SIG-M5 treated with dmso at 0.1 percent for 504 hours (cell line): ENCODE measurements at regions not wholly inside any gene's neighbourhood (a gene's known extent, or its start where the extent isn't known, plus 50 kb on each side); places are given as distances from the start of the nearest gene placed in this dataset.
"Not testable (repeated sequence)": the region's sequence is repeated elsewhere in the genome, so short reads cannot be mapped to it uniquely, and the experiment has no call there.

Experiments used
- DNase-seq: peaks from one replicate; lab custom pipeline; 2025; ENCODE audit not compliant: unreplicated experiment; lab: John Stamatoyannopoulos, UW

DNA sequence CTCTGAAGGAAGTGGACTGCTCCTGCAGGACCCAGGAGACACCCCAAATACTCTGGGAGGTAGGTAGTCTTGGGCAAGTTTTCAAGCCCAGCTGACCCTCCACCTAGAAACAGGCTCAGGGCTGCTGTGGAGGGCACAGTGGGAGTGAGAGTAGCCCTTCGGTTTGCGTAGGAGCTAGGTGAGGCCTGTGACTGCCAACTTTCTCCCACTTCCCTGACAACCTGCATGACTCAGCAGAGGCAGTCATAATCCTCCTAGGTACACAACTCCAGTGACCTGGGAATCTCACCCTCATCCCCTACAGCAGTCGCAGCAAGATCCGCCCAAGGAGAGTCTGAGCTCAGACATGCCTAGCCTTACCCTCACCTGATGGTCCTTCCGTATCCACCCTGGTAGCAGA, 439.1 kb downstream of the CNTNAP4 start:
- DNase-seq, result not testable (repeated sequence)

DNA sequence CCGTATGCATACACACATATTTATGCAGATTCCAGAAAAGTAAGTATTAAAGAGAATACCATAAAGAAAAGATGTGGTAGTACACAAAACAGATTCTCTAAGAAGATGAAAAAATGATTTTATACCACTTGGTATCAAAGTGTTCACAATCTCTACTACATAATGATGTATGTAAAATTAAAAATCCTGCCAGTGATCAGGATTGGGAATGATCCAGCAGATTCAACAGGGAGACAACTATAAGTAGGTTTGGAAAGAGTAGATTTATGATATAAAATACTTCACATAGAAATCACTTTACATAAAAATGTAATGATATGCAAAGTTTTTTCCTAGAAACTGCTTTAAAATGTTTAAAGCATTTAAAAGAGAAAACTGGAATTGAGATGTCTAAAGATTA, 447.0 kb downstream of the CNTNAP4 start:
- DNase-seq, result no peak

DNA sequence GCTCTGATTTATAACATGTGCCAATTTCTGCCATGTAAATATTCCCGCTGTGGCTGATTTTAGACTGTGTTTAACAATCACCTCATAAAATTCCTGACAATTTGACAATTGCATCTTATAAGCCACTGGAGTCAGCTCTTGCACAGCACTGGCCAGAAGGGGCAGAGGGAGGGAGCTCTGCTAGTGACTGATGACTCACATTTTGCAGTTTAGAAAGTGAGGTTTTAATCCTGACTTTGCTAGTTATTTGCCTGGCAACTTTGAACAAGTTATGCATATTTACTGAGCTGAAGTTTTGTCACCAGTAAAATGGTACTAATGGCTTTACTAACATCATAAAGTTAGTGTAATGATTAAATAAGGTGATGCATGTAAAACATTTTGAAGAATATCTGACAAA, 452.3 kb downstream of the CNTNAP4 start:
- peak; percentile 3 for DNase-seq

DNA sequence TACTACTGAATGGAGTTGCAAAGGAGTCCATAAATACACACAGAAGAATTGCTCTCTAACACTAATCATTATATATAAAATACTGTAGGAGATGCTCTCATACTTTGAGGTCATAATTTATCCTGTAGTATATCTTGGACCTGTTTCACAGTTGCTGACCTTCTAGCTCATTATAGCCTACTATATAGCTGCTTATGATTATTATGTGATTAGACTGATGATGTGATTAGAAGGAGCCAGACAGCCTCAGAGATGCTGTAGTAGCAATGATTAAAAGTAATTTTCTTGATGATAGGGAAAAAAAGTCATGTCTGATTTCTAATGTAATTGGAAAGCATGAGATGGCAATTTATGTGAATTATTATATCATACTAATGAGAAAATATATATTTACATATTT, 455.7 kb downstream of the CNTNAP4 start:
- no peak for DNase-seq

DNA sequence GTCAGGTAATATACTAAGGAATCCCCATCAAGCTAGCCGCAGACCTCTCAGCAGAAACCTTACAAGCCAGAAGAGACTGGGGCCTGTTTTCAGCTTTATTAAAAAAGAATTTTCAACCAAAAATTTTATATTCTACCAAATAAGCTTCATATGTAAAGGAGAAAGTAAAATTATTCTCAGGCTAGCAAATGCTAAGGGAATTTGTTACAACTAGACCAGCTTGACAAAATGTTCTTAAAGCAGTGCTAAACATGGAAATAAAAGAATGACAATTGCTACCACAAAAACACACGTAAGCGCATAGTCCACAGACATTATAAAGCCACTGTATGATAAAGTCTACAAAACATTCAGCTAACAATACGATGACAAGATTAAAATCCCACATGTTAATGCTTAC, 449.4 kb upstream of the MON1B start:
- no peak for DNase-seq

DNA sequence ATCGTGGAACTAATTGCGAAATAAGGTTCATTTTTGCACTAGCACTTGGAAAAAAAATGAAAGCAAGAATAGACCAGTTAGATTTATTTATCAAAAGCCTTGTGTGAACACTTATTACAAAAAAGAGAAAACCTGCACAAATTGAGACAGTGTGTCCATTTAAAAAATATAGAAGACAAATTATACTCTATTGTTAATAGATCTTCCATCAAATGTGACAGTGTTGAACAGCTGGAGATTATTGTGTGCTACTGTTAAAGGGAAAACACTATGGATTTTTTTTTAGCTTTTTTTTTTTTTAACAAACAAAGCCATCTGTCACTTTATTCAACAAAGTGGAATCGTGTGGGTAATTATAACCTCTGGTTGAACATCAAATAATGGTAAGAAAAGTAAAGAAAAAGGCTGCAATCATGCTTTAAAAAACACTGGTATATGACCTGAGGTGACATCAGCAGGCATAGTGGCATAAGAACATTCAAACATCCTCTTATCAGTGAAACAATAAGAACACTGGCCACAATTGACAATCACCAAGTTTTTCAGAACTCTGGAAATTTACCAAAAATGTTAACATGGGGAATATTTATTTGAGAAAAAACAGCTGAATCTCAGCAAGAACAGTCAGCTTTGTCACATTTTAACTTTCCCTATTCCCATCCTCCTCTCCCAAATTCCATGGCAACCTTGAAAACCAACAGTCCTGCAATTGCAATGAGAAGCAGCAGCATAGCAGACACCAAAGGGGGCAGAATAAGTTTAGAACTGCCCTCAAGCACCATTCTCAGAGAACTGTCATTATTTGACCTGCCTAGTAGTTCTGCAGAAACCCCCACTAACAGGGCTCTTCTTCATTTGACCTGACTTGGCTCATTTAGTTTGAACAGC, 442.3 kb upstream of the MON1B start:
- DNase-seq, result no peak

DNA sequence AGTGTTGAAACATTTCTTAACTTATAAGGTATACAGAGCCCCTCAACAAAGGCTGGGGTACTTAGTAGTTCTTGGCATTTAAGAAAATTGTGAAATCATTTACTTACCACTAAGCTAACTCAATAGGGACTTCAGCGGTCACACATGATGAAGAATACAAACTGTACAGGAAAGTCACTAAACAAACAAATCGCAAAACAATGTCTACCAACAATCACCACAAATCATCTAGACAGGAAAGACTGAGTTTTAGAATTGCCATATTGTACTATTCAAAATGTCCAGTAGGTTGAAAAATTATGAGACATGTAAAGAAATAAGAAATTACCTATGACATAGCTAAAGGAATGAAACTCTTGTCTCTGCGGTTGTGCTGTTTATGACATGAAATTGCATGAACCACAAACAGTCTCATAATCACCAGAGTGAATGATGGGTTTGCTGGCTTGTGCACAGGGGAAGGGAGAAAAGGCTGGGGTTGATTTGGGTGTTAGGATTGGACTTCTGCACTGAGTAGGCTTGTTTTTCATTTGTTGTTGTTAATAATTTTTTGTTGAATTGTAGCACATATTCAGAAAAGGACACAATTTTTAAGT, 441.1 kb upstream of the MON1B start:
- no peak for DNase-seq

DNA sequence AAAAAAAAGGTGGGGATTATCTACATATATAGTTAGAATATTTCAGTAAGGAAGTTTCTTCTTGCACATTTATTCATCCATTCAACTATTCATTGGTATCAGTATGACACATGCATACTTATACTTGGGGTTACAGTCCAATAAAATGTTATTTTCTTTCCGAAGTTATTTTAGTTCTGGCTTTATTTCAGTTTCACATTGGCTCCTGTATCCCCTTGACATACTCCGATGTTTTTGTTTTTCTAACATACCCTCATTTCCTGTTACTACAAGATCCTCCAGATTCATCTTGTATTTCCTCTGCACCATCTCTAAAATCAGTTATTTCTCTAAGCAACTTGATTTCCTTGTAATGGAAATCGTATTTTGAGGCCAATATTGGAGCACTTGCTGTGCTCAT, 435.5 kb upstream of the MON1B start:
- DNase-seq, result no peak

DNA sequence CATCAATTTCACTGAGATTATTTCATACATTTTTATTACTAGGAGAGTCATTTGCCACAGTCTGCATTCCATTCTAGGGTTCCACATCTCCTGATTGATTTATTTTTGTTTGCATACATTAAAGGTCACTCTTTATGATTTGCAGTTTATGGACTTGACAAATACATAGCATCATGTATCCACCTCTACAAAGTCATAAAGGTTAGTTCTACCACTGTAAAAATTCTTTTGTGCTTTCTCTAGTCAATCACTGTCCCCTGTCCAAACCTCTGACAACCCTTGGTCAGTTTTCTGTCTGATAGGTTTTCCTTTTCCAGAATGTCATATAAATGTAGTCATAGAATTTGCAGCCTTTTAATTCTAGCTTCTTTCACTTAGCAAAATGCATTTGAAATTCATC, 434.6 kb upstream of the MON1B start:
- DNase-seq, result no peak

DNA sequence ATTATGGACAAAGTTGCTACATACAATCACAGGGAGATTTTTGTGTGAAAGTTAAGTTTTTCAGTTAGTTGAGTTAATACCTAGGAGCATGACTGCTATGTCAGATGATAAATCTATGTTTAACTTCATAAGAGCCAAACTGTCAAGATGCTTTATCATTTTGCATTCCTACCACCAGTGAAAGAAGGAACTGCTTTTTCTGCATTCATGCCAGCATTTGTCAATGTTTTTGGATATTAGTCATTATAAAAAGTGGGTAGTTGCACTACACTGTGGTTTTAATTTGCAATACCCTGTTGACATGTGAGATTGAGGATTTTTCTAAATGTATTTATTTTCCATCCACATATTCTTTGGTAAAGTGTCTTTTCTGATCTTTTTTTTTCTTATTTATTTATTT, 434.0 kb upstream of the MON1B start:
- no peak for DNase-seq

DNA sequence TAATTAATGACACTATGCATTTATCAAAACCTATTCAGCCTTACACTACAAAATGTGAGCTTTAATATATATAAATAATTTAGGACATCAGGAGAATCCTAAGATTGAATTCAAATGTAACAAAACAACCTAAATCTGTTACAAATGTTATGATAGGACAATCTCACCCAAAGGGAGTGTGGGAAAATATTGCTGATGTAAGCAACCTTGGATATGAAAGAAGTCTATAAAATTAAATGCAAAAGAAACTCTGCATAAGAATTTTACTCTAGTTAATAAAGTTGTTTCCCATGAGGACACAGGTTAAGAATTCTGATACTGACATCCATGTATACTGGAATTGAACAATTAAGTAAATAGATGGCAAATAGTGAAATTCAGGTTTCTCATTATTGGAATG, 424.5 kb upstream of the MON1B start:
- no peak for DNase-seq

DNA sequence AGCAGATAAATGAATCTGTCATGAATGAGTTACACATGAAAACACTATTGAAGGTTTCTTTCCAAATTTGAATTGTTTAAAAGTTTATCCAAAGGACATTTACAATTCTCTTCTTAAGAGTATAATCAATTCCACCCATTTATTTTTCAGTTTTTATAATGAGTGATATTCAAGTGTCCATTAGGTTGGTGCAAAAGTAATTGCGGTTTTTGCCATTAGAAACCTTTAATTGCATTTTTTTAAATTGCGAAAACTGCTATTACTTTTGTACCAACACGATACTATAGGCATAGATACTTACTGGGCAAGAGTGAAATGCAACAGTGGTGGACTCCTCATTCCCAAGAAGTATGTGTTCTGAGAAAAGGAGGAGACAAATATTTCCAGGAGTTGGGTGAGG, 422.7 kb upstream of the MON1B start:
- DNase-seq, result no peak

DNA sequence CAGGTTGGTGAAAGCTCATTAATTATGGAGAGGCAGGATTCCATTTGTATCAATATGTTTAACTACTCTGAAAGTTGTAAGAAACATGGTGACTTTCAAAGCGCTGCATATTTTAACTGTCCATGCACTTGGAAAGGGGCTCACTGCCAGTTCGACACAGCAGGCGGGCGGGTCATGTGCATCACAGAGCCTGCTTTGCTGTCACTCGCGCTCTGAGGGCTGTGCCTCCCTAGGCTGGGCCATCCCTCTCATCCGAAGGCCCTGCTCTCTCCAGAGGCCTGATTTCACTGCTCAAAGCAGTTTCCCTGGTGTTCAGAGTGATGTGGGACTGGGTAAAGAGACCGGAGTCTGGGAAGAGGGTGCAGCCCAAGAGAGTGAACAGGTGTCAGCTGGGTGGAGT, 422.0 kb upstream of the MON1B start:
- DNase-seq, result no peak

DNA sequence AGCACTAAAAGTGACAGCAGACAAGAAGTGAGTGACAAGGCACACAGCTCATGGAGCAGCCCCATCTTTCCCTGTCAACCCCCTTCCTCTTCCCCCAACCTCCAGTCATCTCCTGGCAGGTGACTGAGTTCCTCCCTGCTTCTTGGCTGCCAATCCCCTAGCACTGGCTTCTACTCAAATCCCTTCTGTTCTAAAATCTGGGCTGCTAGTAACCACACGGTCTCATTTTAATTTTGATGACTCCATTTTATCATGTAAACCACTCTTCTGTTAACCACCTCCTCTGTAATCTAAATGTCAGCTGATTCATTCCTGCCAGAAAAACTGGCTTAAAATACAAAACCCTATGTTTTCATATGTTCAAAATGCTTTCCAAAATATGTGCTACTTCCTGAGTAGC, 419.8 kb upstream of the MON1B start:
- DNase-seq, result no peak

DNA sequence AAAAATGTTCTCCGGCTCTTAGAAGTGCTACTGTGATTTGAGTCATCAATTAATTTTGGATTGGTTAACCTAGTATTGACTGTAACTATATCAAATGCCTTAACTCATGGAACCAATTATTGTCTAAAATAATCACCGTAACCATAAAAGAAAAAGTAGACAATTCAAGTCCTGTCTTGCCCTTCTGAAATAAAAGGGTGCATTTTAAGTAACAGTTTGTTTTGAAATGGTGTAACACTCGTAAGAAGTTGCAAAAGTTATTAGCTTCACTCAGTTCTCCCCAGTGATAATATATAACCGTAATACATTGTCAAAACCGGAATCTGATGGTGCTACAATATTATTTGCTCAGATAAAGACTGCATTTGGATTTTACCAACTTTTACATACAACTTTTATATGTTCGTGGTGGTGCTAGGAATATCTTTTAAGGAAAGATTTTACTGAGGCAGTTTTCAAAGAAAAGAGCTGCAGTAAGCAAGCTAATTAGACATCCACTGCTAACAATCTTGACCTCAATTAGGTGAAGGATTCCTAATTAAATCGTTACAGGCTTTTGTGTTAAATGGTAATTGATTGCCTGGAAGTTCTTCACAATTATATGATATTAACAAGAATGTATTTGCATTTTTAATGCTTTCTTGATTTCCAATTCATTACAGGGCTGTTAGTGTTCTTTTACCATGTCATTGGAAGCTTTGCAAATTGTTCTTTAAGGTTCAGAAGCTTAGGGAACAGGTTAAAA, 413.1 kb upstream of the MON1B start:
- DNase-seq, result no peak

DNA sequence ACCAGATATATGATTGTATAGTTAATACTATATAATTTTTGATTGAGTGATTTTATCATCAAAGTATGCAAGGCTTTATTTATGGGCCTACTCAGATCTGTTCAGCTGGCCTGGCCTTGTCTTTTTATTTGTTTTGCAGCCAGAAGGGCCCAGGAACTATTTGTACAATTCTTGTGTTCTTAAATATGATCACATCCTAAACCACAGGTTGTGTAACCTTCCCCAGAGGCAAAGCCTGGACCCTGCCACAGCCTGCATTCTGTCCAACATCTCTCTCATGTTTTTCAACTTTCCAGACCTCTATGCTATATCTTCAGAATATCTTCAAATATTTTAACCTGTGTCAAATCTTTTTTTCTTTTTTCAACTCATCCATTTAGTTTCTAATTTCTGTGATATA, 410.4 kb upstream of the MON1B start:
- no peak for DNase-seq

DNA sequence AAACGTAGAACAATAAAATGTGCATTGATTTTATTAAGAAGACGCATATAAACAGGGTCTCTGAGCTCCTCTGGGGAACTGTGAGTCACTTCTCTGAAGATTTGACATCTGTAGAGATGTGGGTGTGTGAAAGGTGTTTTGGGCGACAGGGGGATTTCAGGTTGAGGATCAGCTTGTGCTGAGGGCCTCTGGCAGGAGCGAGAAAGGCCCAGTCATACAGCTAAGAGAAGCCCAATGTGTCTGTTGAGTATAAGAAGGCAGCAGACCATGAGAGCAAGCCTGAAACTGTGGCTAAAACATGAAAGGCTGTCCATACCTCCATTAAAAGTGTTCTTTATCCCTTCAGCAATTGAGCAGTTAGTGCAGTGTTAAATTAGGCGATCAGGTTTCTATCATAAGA, 406.5 kb upstream of the MON1B start:
- DNase-seq, result no peak

DNA sequence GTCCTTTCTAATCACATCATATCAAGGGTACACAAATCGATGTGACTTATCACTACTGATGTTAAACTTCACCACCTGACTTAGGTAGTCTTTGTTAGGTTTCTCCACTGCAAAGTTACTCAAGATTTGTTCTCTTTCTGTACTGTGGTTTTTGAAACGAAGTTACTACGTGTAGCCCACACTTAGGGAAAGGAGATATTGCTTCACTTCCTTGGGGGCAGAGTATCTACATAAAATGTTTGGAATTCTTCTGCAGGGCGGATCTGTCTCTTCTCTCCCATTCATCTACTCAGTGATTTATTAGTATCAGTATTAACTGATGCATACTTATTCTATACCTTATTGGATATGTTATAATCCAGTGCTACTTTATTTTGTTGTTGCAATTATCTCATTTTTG, 403.6 kb upstream of the MON1B start:
- no peak for DNase-seq

DNA sequence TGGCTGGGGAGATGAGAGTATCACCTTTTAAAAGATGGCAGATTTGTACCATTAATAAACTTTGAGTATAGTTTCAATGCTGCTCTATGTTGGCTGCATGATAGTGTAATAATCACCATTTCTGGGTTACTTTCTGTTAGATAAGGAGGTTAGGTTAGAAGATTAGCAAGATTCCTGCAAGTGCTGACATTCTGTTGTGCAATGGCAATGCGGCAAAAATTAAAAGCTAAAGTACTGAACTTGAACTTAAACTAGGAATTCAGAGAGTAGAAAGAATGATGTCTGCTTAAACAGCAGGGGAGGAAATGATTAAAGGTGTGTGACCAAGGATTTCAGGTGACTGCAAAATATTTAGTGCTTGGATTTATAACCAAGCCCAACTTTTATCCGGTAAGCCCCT, 399.8 kb upstream of the MON1B start:
- no peak for DNase-seq

DNA sequence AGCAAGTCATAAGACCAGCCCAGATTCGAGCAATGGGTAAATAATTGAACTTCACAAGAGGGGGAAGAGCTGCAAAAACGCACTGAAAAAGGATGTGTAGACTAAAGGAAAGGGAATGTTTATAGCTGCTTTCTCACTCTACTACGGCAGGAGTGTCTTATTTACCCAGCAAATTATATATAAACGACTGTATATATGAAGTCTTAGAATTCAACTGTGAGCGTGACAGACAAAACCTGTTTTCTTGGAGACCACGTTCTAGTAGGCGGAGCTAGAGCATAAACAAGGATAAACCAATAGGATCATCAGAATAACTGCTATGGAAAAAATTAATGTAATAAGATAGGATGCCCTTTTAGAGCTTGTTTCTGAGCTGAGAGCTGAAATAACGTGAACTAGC, 394.6 kb upstream of the MON1B start:
- no peak for DNase-seq

DNA sequence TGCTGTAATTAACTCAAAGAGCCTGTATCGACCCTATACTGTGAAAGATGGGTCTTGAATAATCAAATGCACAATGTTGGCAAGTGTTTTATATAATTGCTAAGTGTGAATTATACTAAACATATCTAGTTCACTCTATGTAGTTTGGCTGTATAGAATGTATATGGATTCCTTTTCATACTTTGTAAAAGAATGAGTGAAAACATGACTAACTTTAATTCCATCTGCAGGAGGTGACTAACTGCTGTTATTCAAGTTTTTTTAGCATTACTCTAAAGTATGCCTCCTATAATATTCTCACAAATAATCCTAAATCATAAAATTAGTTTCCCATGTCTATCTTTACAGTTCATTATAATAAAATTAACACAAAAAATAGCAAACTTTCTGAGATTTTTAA, 394.0 kb upstream of the MON1B start:
- DNase-seq, result no peak

DNA sequence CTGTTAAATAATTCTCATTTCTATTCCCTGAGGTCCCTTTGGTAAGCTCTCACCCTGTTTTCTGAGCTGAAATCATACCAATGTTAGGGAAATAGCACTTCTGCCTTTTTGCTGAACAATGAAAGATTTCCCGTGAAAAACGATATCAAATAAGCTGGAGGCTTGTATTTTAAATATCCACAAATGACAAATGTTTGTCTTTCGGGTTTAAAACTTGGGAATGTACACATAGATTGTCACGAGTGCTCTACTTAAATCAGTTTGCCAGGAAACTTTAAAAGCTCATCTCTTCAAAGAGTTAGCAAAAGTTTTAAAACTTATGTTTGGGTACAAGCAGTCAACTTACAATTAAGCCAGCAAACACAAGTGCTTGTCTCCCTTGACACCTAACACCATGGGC, 393.5 kb upstream of the MON1B start:
- DNase-seq, result no peak
